ENCODE measurements at regions not wholly inside any gene's neighbourhood (a gene's known extent, or its start where the extent isn't known, plus 50 kb on each side); places are given as distances from the start of the nearest gene placed in this dataset.

GRCh38 chr17:31595666-31596381 lies 204.3 kb downstream of the RAB11FIP4 start:
- POLR2A ChIA-PET = no interaction called here
- Histone ChIP-seq H3K27ac (ENCODE audit: low read depth in 1 of 2, low read length in 2 of 2) (no peak overlapping the region), H3K9me3 (ENCODE audit: control insufficient read depth in 1 of 2, insufficient read depth in 1 of 2, low read length in 2 of 2) (no peaks in the 10 kb centered on the region), H3K4me1 (ENCODE audit: insufficient read depth, low read length) (peaks cover 5% of the 10 kb centered on the region), H3K36me3 (ENCODE audit: insufficient read depth, low read length) (no peaks in the 10 kb centered on the region), H3K4me3 (ENCODE audit: low read length) (no peak overlapping the region), H3K27me3 (ENCODE audit: control insufficient read depth in 1 of 2, insufficient read depth in 2 of 2, low read length in 2 of 2) (no peaks in the 10 kb centered on the region)
- ATAC-seq (ENCODE audit: poor library complexity) (no peak), DNase-seq (peak in 1 of 14 experiments; percentile 2)
- Mint-ChIP-seq H3K9me3 (no peaks in the 10 kb centered on the region), H3K4me3 (no peak overlapping the region), H3K27me3 (no peaks in the 10 kb centered on the region), H3K4me1 (ENCODE audit: low read depth) (no peaks in the 10 kb centered on the region), H3K27ac (no peak overlapping the region), H3K36me3 (ENCODE audit: low read depth) (no peaks in the 10 kb centered on the region)
- no peak for TF ChIP-seq CTCF (IDR thresholded peaks at IDR 0.05)
- intact Hi-C loops (cut with DNase I, micrococcal nuclease) = no loop called here
- CTCF ChIA-PET = no interaction called here

- Histone ChIP-seq H3K4me1 (ENCODE audit: insufficient read depth, low read length) (peaks cover 5% of the 10 kb centered on the region), H3K9me3 (ENCODE audit: control insufficient read depth in 1 of 2, insufficient read depth in 1 of 2, low read length in 2 of 2) (no peaks in the 10 kb centered on the region), H3K4me3 (ENCODE audit: low read length) (no peak overlapping the region), H3K27ac (ENCODE audit: low read depth in 1 of 2, low read length in 2 of 2) (no peak overlapping the region), H3K27me3 (ENCODE audit: control insufficient read depth in 1 of 2, insufficient read depth in 2 of 2, low read length in 2 of 2) (no peaks in the 10 kb centered on the region), H3K36me3 (ENCODE audit: insufficient read depth, low read length) (no peaks in the 10 kb centered on the region)
- ChIA-PET CTCF (no interaction called here), POLR2A (no interaction called here)
- Mint-ChIP-seq H3K9me3 (no peaks in the 10 kb centered on the region), H3K4me3 (no peak overlapping the region), H3K36me3 (ENCODE audit: low read depth) (no peaks in the 10 kb centered on the region), H3K27ac (no peak overlapping the region), H3K27me3 (no peaks in the 10 kb centered on the region), H3K4me1 (ENCODE audit: low read depth) (no peaks in the 10 kb centered on the region)
- TF ChIP-seq CTCF (IDR thresholded peaks at IDR 0.05) = no peak
- intact Hi-C loops (cut with DNase I, micrococcal nuclease) = no loop called here
- no peak for ATAC-seq (ENCODE audit: poor library complexity)
- no peak for DNase-seq
These were observed 203.6 kb downstream of the RAB11FIP4 start for GRCh38 chr17:31595076-31595475.

- CTCF ChIA-PET = no interaction called here
- Mint-ChIP-seq H3K36me3 (ENCODE audit: low read depth) (no peaks in the 10 kb centered on the region), H3K27me3 (no peaks in the 10 kb centered on the region), H3K4me1 (ENCODE audit: low read depth) (no peaks in the 10 kb centered on the region), H3K4me3 (no peak overlapping the region), H3K9me3 (no peaks in the 10 kb centered on the region), H3K27ac (no peak overlapping the region)
- Histone ChIP-seq H3K4me1 (ENCODE audit: insufficient read depth, low read length) (peaks cover 5% of the 10 kb centered on the region), H3K36me3 (ENCODE audit: insufficient read depth, low read length) (no peaks in the 10 kb centered on the region), H3K4me3 (ENCODE audit: low read length) (no peak overlapping the region), H3K27ac (ENCODE audit: low read depth in 1 of 2, low read length in 2 of 2) (no peak overlapping the region), H3K9me3 (ENCODE audit: control insufficient read depth in 1 of 2, insufficient read depth in 1 of 2, low read length in 2 of 2) (no peaks in the 10 kb centered on the region), H3K27me3 (ENCODE audit: control insufficient read depth in 1 of 2, insufficient read depth in 2 of 2, low read length in 2 of 2) (no peaks in the 10 kb centered on the region)
- no peak for TF ChIP-seq CTCF (IDR thresholded peaks at IDR 0.05)
- DNase-seq = no peak
- ATAC-seq (ENCODE audit: poor library complexity) = no peak
- intact Hi-C loops (cut with DNase I, micrococcal nuclease) = no loop called here
- POLR2A ChIA-PET = no interaction called here
These were observed 202.9 kb downstream of the RAB11FIP4 start for GRCh38 chr17:31594416-31594815.

All from CD4-positive, alpha-beta T cell (primary cell).